IMR-90 (cell line): ENCODE measurements at regions not wholly inside any gene's neighbourhood (a gene's known extent, or its start where the extent isn't known, plus 50 kb on each side); places are given as distances from the start of the nearest gene placed in this dataset.
A peak's percentile ranks its signal among the peaks of the same experiment; 100 is the strongest.

Experiments
- ATAC-seq: fragments of 200-7000 bp; cut with Tn5 transposase; 2 replicates; pipeline ENCODE4 v1.9.1; 2020; ENCODE audit warnings: low read depth, mild to moderate bottlenecking, moderate library complexity
- BruUV-seq: library from RNA; stranded (reverse); fragments of 400-500 nt; replicated peaks from 2 replicates; lab custom pipeline; 2021; lab: Mats Ljungman, UMichigan
- CTCF ChIA-PET: fragments of 300-600 bp; formaldehyde crosslinking; extraction: SDS; loops from one replicate; lab custom pipeline; 2021; ENCODE audit warnings: antibody characterized with exemption; lab: Yijun Ruan, JAX
- POLR2A ChIA-PET: fragments of 300-600 bp; sonication (Branson Sonifier 250); formaldehyde crosslinking; loops from one replicate; lab custom pipeline; 2022; ENCODE audit warnings: antibody characterized with exemption; ENCODE audit not compliant: unreplicated experiment; lab: Charles Lee
- DNase-seq: peaks from one replicate; pipeline ENCODE4 v3.0.0; 2013
- H2AFZ ChIP-seq: replicated peaks from 2 replicates; pipeline ENCODE3; 2013; ENCODE audit warnings: low read length, mild to moderate bottlenecking; ENCODE audit not compliant: poor library complexity
- H2AK5ac ChIP-seq: 2 replicates; pipeline ENCODE4 v1.6.1; 2013; ENCODE audit warnings: low read depth, low read length, inconsistent platforms
- H2AK9ac ChIP-seq: replicated peaks from 2 replicates; pipeline ENCODE3; 2013; ENCODE audit warnings: mild to moderate bottlenecking, low read depth, low read length, moderate library complexity; ENCODE audit not compliant: poor library complexity
- H2BK120ac ChIP-seq: 2 replicates; pipeline ENCODE4 v1.6.1; 2013; ENCODE audit warnings: low read depth, low read length, inconsistent platforms
- H2BK15ac ChIP-seq: 3 replicates; pipeline ENCODE4 v1.6.1; 2013; ENCODE audit warnings: low read depth, low read length, inconsistent platforms
- H2BK20ac ChIP-seq: 2 replicates; pipeline ENCODE4 v1.6.1; 2013; ENCODE audit warnings: low read depth, mild to moderate bottlenecking, inconsistent platforms, low read length, moderate library complexity
- H2BK5ac ChIP-seq: 2 replicates; pipeline ENCODE4 v1.6.1; 2013; ENCODE audit warnings: mild to moderate bottlenecking, low read depth, low read length, inconsistent platforms; ENCODE audit not compliant: poor library complexity, severe bottlenecking
- H3K14ac ChIP-seq: replicated peaks from 2 replicates; pipeline ENCODE4 v1.6.1; 2013; ENCODE audit warnings: low read depth, low read length, inconsistent platforms
- H3K18ac ChIP-seq: 2 replicates; pipeline ENCODE4 v1.6.1; 2013; ENCODE audit warnings: low read depth, low read length, control low read depth
- H3K23ac ChIP-seq: 2 replicates; pipeline ENCODE4 v1.6.1; 2013; ENCODE audit warnings: low read depth, low read length, inconsistent platforms
- H3K27ac ChIP-seq: 2 replicates; pipeline ENCODE4 v1.5.1; 2013; ENCODE audit warnings: mild to moderate bottlenecking, control low read depth, low read length; ENCODE audit not compliant: insufficient read depth
- H3K27me3 ChIP-seq: 2 replicates; pipeline ENCODE4 v1.6.1; 2013; ENCODE audit warnings: low read length; ENCODE audit not compliant: control insufficient read depth, insufficient read depth
- H3K36me3 ChIP-seq: 2 replicates; pipeline ENCODE4 v1.6.1; 2013; ENCODE audit warnings: low read length, mixed read lengths; ENCODE audit not compliant: control insufficient read depth, insufficient read depth
- H3K4ac ChIP-seq: 2 replicates; pipeline ENCODE4 v1.6.1; 2013; ENCODE audit warnings: low read depth, low read length, inconsistent platforms
- H3K4me1 ChIP-seq: 2 replicates; pipeline ENCODE4 v1.6.1; 2013; ENCODE audit warnings: low read length, mixed read lengths; ENCODE audit not compliant: control insufficient read depth, insufficient read depth
- H3K4me2 ChIP-seq: 2 replicates; pipeline ENCODE4 v1.6.1; 2013; ENCODE audit warnings: low read depth, mild to moderate bottlenecking, control low read depth, low read length, moderate library complexity
- H3K4me3 ChIP-seq: 2 replicates; pipeline ENCODE4 v1.5.1; 2013; ENCODE audit warnings: low read depth, mild to moderate bottlenecking, control low read depth, low read length, moderate library complexity; ENCODE audit not compliant: insufficient read depth
- H3K56ac ChIP-seq: 2 replicates; pipeline ENCODE4 v1.6.1; 2013; ENCODE audit warnings: low read length, inconsistent platforms; ENCODE audit not compliant: insufficient read depth; ENCODE audit errors: extremely low read depth
- H3K79me1 ChIP-seq, 2 experiments: 2 replicates each; pipeline ENCODE4 v1.6.1; 2013; ENCODE audit warnings: low read length in 2 of 2, inconsistent platforms in 1 of 2, low read depth in 1 of 2
- H3K9ac ChIP-seq: 2 replicates; pipeline ENCODE4 v1.6.1; 2013; ENCODE audit warnings: low read depth, low read length, control low read depth
- H3K9me1 ChIP-seq: 2 replicates; pipeline ENCODE4 v1.6.1; 2013; ENCODE audit warnings: low read length, inconsistent platforms; ENCODE audit not compliant: insufficient read depth
- H3K9me3 ChIP-seq: 2 replicates; pipeline ENCODE4 v1.6.1; 2013; ENCODE audit warnings: low read length; ENCODE audit not compliant: control insufficient read depth, insufficient read depth
- H4K20me1 ChIP-seq: 2 replicates; pipeline ENCODE4 v1.6.1; 2013; ENCODE audit warnings: low read length, inconsistent platforms; ENCODE audit not compliant: insufficient read depth
- H4K5ac ChIP-seq: 2 replicates; pipeline ENCODE4 v1.6.1; 2013; ENCODE audit warnings: mild to moderate bottlenecking, low read depth, low read length, control low read depth
- H4K8ac ChIP-seq, 2 experiments: 2 replicates each; pipeline ENCODE4 v1.6.1; 2013; ENCODE audit warnings: low read depth in 2 of 2, low read length in 2 of 2, control low read depth in 1 of 2, inconsistent platforms in 1 of 2
- H4K91ac ChIP-seq: 2 replicates; pipeline ENCODE4 v1.6.1; 2013; ENCODE audit warnings: low read depth, low read length, inconsistent platforms; ENCODE audit not compliant: insufficient read depth
- BHLHE40 ChIP-seq: fragments of 150-350 bp; IDR thresholded peaks from 2 replicates; pipeline ENCODE4 v1.6.1; 2016; ENCODE audit warnings: mild to moderate bottlenecking, low read depth, low read length
- MAFK ChIP-seq: IDR thresholded peaks from 2 replicates; pipeline ENCODE4 v1.6.1; 2012; ENCODE audit warnings: low read depth, low read length, improper control_type of control experiment
- RCOR1 ChIP-seq: IDR thresholded peaks from 2 replicates; pipeline ENCODE4 v1.6.1; 2012; ENCODE audit warnings: mild to moderate bottlenecking, low read length, improper control_type of control experiment; ENCODE audit not compliant: insufficient replicate concordance
- SMC3 ChIP-seq: fragments of 150-350 bp; IDR thresholded peaks from 2 replicates; pipeline ENCODE4 v1.6.1; 2016; ENCODE audit warnings: low read depth, mild to moderate bottlenecking, antibody characterized with exemption, low read length, moderate library complexity
- WGBS, 2 experiments: methylation state at CpG; one replicate each; pipeline versions ENCODE4 v1.1.5 to v1.1.7; 2013; ENCODE audit warnings: missing lambda C conversion rate in 2 of 2; ENCODE audit not compliant: insufficient read length in 1 of 2; ENCODE audit errors: extremely low coverage in 2 of 2; 5-methylcytosine and 5-hydroxymethylcytosine counted together
- dilution Hi-C: fragments of 300-500 bp; cut with HindIII; formaldehyde crosslinking; loops from one replicate; pipeline ENCODE4 v1.14.3; 2018; ENCODE audit warnings: low sequenced_read_pairs; ENCODE audit not compliant: unreplicated experiment
- in situ Hi-C: fragments of 300-500 bp; cut with MboI; formaldehyde crosslinking; loops from 3 replicates; pipeline ENCODE4 v1.14.3; 2019; ENCODE audit warnings: low sequenced_read_pairs, inconsistent platforms, mixed read lengths
- intact Hi-C: fragments of 100-400 bp; cut with micrococcal nuclease; formaldehyde crosslinking; loops from 2 replicates; pipeline ENCODE4 v1.10.0; 2022
- TF ChIP-seq, protein P1 (sequence below): fragments of 150-350 bp; IDR thresholded peaks from 2 replicates; pipeline ENCODE4 v1.6.1; 2017; ENCODE audit warnings: mild to moderate bottlenecking, antibody characterized with exemption, low read length, low read depth
- TF ChIP-seq, protein P2 (sequence below): fragments of 150-350 bp; IDR thresholded peaks from 2 replicates; pipeline ENCODE4 v1.6.1; 2016; ENCODE audit warnings: low read depth, mild to moderate bottlenecking, low read length, moderate library complexity, borderline replicate concordance
- TF ChIP-seq, protein P3 (sequence below): conservative IDR thresholded peaks from 2 replicates; pipeline ENCODE4 v1.5.1; 2012; ENCODE audit warnings: mild to moderate bottlenecking, low read depth, low read length, improper control_type of control experiment

DNA sequence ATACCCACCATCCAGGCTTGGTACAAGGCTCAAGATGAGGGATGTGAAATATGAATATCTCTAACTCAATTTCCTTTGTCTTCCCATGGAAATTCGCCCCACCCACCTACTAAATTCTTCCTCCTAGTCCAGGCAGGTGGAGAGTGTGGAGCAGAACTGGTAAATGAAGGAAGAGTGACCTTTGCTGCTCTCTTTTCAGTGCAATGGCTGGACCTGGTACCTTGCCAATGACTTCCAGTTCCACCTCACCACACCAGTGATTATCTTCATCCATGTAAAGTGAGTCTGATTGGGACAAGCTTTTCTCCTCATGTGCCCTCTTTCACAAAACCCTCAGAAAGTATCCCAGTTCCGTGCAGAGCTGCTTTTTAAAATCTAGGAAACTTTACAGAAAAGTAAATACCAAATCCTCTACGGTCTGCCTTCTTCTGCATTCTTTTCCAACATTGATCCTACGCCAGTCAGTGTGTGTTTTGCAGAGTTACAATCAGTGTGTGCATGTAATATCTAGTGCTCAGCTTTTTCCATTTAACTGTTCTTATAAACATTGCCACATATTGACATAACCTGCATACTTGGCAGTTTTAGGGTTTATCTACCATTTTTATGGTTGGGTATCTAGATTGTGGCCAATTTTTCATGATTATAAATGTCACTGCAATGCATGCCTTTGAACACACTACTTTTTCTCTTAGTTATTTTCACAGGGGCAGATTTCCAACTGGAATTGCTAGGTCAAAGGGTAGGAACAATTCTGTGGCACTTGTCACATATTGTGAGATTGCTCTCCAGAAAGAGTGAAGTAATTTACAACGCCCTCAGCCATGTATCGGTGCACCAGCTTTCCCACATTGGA is 86.5 kb upstream of the SEC11C start (continued):
- TF ChIP-seq, protein P1, sequence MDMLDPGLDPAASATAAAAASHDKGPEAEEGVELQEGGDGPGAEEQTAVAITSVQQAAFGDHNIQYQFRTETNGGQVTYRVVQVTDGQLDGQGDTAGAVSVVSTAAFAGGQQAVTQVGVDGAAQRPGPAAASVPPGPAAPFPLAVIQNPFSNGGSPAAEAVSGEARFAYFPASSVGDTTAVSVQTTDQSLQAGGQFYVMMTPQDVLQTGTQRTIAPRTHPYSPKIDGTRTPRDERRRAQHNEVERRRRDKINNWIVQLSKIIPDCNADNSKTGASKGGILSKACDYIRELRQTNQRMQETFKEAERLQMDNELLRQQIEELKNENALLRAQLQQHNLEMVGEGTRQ, result no peak

DNA sequence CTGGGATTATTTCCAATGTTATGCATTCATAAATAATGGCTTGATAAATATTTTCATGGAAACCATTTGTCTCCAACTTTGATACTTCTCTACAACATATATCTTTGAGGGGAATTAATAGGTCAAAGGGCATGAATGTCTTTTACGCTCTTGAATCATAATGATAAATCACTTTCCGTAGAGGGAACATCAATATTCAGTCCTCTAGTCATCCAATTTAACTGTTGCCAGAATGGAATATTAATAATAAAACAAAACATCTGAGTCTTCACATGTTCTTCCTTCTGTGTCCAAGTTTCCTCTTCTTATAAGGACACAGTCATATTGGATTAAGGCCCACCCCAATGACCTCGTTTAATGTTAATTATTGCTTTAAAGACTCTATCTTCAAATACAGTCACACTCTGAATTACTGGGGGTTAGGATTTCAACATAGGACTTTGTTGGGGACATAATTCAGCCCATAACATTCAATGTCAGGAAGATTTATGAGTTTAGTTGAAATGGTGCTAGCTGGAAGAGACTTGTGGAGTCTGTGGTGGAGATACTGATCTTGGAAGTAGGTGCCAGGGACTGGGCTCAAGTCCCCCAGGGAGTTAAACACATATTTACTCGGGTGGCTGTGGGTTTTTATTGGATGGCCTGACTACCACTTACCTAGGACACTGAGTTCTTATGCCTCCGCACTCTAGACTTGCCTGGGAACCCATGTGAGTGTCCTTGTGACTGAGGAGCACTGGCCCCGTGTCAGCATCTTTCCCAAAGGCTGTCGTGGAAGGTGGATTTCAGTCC is 85.0 kb upstream of the SEC11C start:
- no peaks in the 10 kb centered on the region for H3K36me3 ChIP-seq
- no peaks in the 10 kb centered on the region; the same call in 1 of the 2 replicates for H3K9me1 ChIP-seq
- no TSS peak for BruUV-seq
- H4K91ac ChIP-seq, result no peak overlapping the region
- no peak overlapping the region for H3K9ac ChIP-seq
- no peak for ATAC-seq
- intact Hi-C loops (no loop called here), in situ Hi-C loops (loop anchor here (5.0 kb wide), 1 partner anchor 267 kb away; no protein-coding TSS in a partner anchor), dilution Hi-C loops (loop anchor here (25.0 kb wide), 1 partner anchor 267 kb away; no protein-coding TSS in a partner anchor)
- no peaks in the 10 kb centered on the region for H3K9me3 ChIP-seq
- H3K18ac ChIP-seq, result no peak overlapping the region
- no peaks in the 10 kb centered on the region for H3K79me1 ChIP-seq
- 0 out of 2 replicates have a peak overlapping the region, but pooled peaks have one; percentile 21 for H3K4ac ChIP-seq
- no peak overlapping the region for H4K8ac ChIP-seq
- no peak overlapping the region for H2AFZ ChIP-seq
- no peak overlapping the region for H4K5ac ChIP-seq
- POLR2A ChIA-PET, result no interaction called here
- no peak overlapping the region; the same call in 1 of the 2 replicates for H2AK5ac ChIP-seq
- H3K14ac ChIP-seq, result no peak overlapping the region
- H3K23ac ChIP-seq, result no peak overlapping the region
- H2BK15ac ChIP-seq, result no peak overlapping the region
- H2BK120ac ChIP-seq, result no peak overlapping the region
- no peak overlapping the region for H2BK20ac ChIP-seq
- no peak overlapping the region for H2BK5ac ChIP-seq
- WGBS, 2 experiments, result no CpG with 5 or more reads among the region's 7 CpGs
- H4K20me1 ChIP-seq, result no peaks in the 10 kb centered on the region
- DNase-seq, result no peak
- no peak overlapping the region for H3K27ac ChIP-seq
- H2AK9ac ChIP-seq, result no peak overlapping the region
- no peak overlapping the region for H3K56ac ChIP-seq
- no peak overlapping the region for H3K4me3 ChIP-seq
- no peak overlapping the region for H3K4me2 ChIP-seq
- H3K27me3 ChIP-seq, result peaks cover 6% of the 10 kb centered on the region
- peaks cover 2% of the 10 kb centered on the region; the same call in 1 of the 2 replicates for H3K4me1 ChIP-seq
- TF ChIP-seq, protein P2, sequence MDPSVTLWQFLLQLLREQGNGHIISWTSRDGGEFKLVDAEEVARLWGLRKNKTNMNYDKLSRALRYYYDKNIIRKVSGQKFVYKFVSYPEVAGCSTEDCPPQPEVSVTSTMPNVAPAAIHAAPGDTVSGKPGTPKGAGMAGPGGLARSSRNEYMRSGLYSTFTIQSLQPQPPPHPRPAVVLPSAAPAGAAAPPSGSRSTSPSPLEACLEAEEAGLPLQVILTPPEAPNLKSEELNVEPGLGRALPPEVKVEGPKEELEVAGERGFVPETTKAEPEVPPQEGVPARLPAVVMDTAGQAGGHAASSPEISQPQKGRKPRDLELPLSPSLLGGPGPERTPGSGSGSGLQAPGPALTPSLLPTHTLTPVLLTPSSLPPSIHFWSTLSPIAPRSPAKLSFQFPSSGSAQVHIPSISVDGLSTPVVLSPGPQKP, result no peak
- no peak for TF ChIP-seq BHLHE40
- no peak for TF ChIP-seq MAFK
- TF ChIP-seq, protein P3, sequence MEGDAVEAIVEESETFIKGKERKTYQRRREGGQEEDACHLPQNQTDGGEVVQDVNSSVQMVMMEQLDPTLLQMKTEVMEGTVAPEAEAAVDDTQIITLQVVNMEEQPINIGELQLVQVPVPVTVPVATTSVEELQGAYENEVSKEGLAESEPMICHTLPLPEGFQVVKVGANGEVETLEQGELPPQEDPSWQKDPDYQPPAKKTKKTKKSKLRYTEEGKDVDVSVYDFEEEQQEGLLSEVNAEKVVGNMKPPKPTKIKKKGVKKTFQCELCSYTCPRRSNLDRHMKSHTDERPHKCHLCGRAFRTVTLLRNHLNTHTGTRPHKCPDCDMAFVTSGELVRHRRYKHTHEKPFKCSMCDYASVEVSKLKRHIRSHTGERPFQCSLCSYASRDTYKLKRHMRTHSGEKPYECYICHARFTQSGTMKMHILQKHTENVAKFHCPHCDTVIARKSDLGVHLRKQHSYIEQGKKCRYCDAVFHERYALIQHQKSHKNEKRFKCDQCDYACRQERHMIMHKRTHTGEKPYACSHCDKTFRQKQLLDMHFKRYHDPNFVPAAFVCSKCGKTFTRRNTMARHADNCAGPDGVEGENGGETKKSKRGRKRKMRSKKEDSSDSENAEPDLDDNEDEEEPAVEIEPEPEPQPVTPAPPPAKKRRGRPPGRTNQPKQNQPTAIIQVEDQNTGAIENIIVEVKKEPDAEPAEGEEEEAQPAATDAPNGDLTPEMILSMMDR, result no peak
- TF ChIP-seq SMC3, result no peak
- TF ChIP-seq RCOR1, result no peak
- CTCF ChIA-PET, result interaction anchor here (1.0 kb wide), 1 partner anchor 55 kb away, joined by 4 read pairs; no protein-coding TSS in a partner anchor
